ENCODE measurements at regions not wholly inside any gene's neighbourhood (a gene's known extent, or its start where the extent isn't known, plus 50 kb on each side); places are given as distances from the start of the nearest gene placed in this dataset.

GRCh38 chr7:4352069-4352468, 330.0 kb upstream of the FOXK1 start:
- TF ChIP-seq CTCF (conservative IDR thresholded peaks at IDR 0.05; ENCODE audit: low read depth, low read length) (no peak), EZH2 (IDR thresholded peaks at IDR 0.05; ENCODE audit: low read length, unreplicated experiment) (no peak), EZH2phosphoT487 (IDR thresholded peaks at IDR 0.05; ENCODE audit: borderline replicate concordance, low read length) (no peak)
